H1 (cell line): ENCODE measurements at regions not wholly inside any gene's neighbourhood (a gene's known extent, or its start where the extent isn't known, plus 50 kb on each side); places are given as distances from the start of the nearest gene placed in this dataset.

Source experiments
- CTCF ChIA-PET: fragments of 300-600 bp; sonication (Branson Sonifier 250); formaldehyde crosslinking; loops from one replicate; lab custom pipeline; 2021; ENCODE audit not compliant: partially characterized antibody; lab: Charles Lee
- POLR2A ChIA-PET: fragments of 300-600 bp; sonication (Branson Sonifier 250); formaldehyde crosslinking; loops from one replicate; lab custom pipeline; 2021; ENCODE audit warnings: inconsistent platforms; ENCODE audit not compliant: partially characterized antibody; lab: Charles Lee
- DNase-seq, 2 experiments: peaks; one replicate each; pipeline versions ENCODE4 v3.0.0 to v3.0.0-alpha.2; 2010 to 2022; ENCODE audit warnings: low spot score in 2 of 2, low read depth in 1 of 2, mixed read lengths in 1 of 2
- FAIRE-seq: peaks from 2 replicates; lab custom pipeline; 2011; peaks lifted over from hg19 to GRCh38; lab: Jason Lieb, UNC
- H2AFZ ChIP-seq: 2 replicates; pipeline ENCODE4 v1.8.1; 2012; ENCODE audit warnings: low read length, inconsistent platforms
- H2AK5ac ChIP-seq: 2 replicates; pipeline ENCODE4 v1.6.1; 2013; ENCODE audit warnings: low read depth, low read length
- H2BK120ac ChIP-seq: replicated peaks from 2 replicates; pipeline ENCODE3; 2013; ENCODE audit warnings: low read depth, low read length, inconsistent platforms
- H2BK12ac ChIP-seq: 2 replicates; pipeline ENCODE4 v1.6.1; 2013; ENCODE audit warnings: low read depth, low read length
- H2BK15ac ChIP-seq: 2 replicates; pipeline ENCODE4 v1.6.1; 2013; ENCODE audit warnings: low read length
- H2BK20ac ChIP-seq: 2 replicates; pipeline ENCODE4 v1.6.1; 2013; ENCODE audit warnings: low read length
- H2BK5ac ChIP-seq: 2 replicates; pipeline ENCODE4 v1.6.1; 2013; ENCODE audit warnings: low read depth, low read length
- H3K14ac ChIP-seq: 2 replicates; pipeline ENCODE4 v1.6.1; 2013; ENCODE audit warnings: inconsistent platforms; ENCODE audit not compliant: insufficient read length
- H3K18ac ChIP-seq: 2 replicates; pipeline ENCODE4 v1.6.1; 2013; ENCODE audit warnings: low read length; ENCODE audit errors: extremely low read depth
- H3K23ac ChIP-seq: 2 replicates; pipeline ENCODE4 v1.6.1; 2013; ENCODE audit warnings: inconsistent platforms; ENCODE audit not compliant: insufficient read length
- H3K23me2 ChIP-seq: 2 replicates; pipeline ENCODE4 v1.6.1; 2013; ENCODE audit warnings: low read depth, low read length
- H3K27ac ChIP-seq: 2 replicates; pipeline ENCODE4 v1.6.1; 2011; ENCODE audit warnings: low read depth, low read length, inconsistent platforms
- H3K27me3 ChIP-seq, 4 experiments: replicated peaks in 1 of 4; 1 replicate in 1 of 4; 2 replicates in 3 of 4; pipeline versions ENCODE4 v1.6.1 to v1.8.1; 2011 to 2013; ENCODE audit warnings: low read length in 3 of 4, mild to moderate bottlenecking in 3 of 4, inconsistent platforms in 2 of 4, mixed read lengths in 2 of 4, moderate library complexity in 1 of 4; ENCODE audit not compliant: control insufficient read depth in 3 of 4, insufficient read depth in 3 of 4; ENCODE audit errors: extremely low read depth in 1 of 4
- H3K36me3 ChIP-seq, 4 experiments: 2 replicates each; pipeline versions ENCODE4 v1.6.1 to v1.8.1; 2011 to 2013; ENCODE audit warnings: mild to moderate bottlenecking in 4 of 4, low read length in 3 of 4, moderate library complexity in 2 of 4, control low read depth in 1 of 4, inconsistent platforms in 1 of 4; ENCODE audit not compliant: insufficient read depth in 4 of 4, control insufficient read depth in 2 of 4
- H3K4ac ChIP-seq: replicated peaks from 2 replicates; pipeline ENCODE3; 2013; ENCODE audit warnings: low read length, low read depth, mixed read lengths, inconsistent platforms; ENCODE audit not compliant: insufficient read length
- H3K4me1 ChIP-seq, 4 experiments: replicated peaks in 1 of 4; 1 replicate in 1 of 4; 2 replicates in 3 of 4; pipeline versions ENCODE4 v1.6.1 to v1.8.1; 2011 to 2013; ENCODE audit warnings: low read length in 3 of 4, inconsistent platforms in 2 of 4, mixed read lengths in 1 of 4; ENCODE audit not compliant: insufficient read depth in 4 of 4, control insufficient read depth in 3 of 4
- H3K4me2 ChIP-seq, 2 experiments: 2 replicates each; pipeline versions ENCODE4 v1.6.1 to v1.8.1; 2011 to 2013; ENCODE audit warnings: low read depth in 2 of 2, low read length in 2 of 2, control low read depth in 1 of 2, inconsistent platforms in 1 of 2, mild to moderate bottlenecking in 1 of 2; ENCODE audit not compliant: insufficient read depth in 1 of 2
- H3K4me3 ChIP-seq, 4 experiments: fragments of 200-600, 300-600 bp in 1 of 4; sonication (generic), shearing (Covaris generic), sonication (Bioruptor Twin) in 1 of 4; 2 replicates each; pipeline versions ENCODE4 v1.5.1 to v1.8.1; 2011 to 2016; ENCODE audit warnings: low read length in 4 of 4, low read depth in 3 of 4, control low read depth in 2 of 4, inconsistent platforms in 2 of 4, mild to moderate bottlenecking in 2 of 4, mixed read lengths in 1 of 4, moderate library complexity in 1 of 4; ENCODE audit not compliant: insufficient read depth in 2 of 4; ENCODE audit errors: extremely low read depth in 1 of 4
- H3K56ac ChIP-seq: replicated peaks from 2 replicates; pipeline ENCODE3; 2013; ENCODE audit warnings: low read depth, mild to moderate bottlenecking, mixed read lengths, low read length, inconsistent platforms; ENCODE audit not compliant: insufficient read length
- H3K79me1 ChIP-seq: 2 replicates; pipeline ENCODE4 v1.6.1; 2013; ENCODE audit warnings: low read depth, low read length, control low read depth
- H3K79me2 ChIP-seq, 2 experiments: 2 replicates each; pipeline versions ENCODE4 v1.6.1 to v1.8.1; 2012 to 2013; ENCODE audit warnings: low read length in 2 of 2, mild to moderate bottlenecking in 2 of 2, inconsistent platforms in 1 of 2; ENCODE audit not compliant: insufficient read depth in 2 of 2, control insufficient read depth in 1 of 2
- H3K9ac ChIP-seq, 4 experiments: replicated peaks in 1 of 4; 1 replicate in 1 of 4; 2 replicates in 3 of 4; pipeline versions ENCODE4 v1.6.1 to v1.8.1; 2011 to 2013; ENCODE audit warnings: low read depth in 3 of 4, low read length in 3 of 4, control low read depth in 2 of 4, mild to moderate bottlenecking in 2 of 4, moderate library complexity in 2 of 4, inconsistent platforms in 1 of 4; ENCODE audit errors: extremely low read depth in 1 of 4
- H3K9me3 ChIP-seq, 2 experiments: 2 replicates each; pipeline versions ENCODE4 v1.6.1 to v1.8.1; 2012 to 2013; ENCODE audit warnings: mild to moderate bottlenecking in 2 of 2, moderate library complexity in 2 of 2, control low read depth in 1 of 2, inconsistent platforms in 1 of 2, low read depth in 1 of 2, low read length in 1 of 2, mixed read lengths in 1 of 2; ENCODE audit not compliant: insufficient read depth in 2 of 2
- H4K20me1 ChIP-seq, 2 experiments: replicated peaks in 1 of 2; 2 replicates each; pipeline versions ENCODE3 to v1.8.1; 2011 to 2013; ENCODE audit warnings: inconsistent platforms in 2 of 2, low read length in 2 of 2, mild to moderate bottlenecking in 1 of 2; ENCODE audit not compliant: insufficient read depth in 2 of 2, control insufficient read depth in 1 of 2
- H4K5ac ChIP-seq: 2 replicates; pipeline ENCODE4 v1.6.1; 2013; ENCODE audit warnings: low read length, low read depth, mixed read lengths, inconsistent platforms; ENCODE audit not compliant: insufficient read length
- H4K8ac ChIP-seq: 2 replicates; pipeline ENCODE4 v1.8.0; 2013; ENCODE audit warnings: mild to moderate bottlenecking, moderate library complexity, low read length, inconsistent platforms; ENCODE audit not compliant: insufficient read depth; ENCODE audit errors: extremely low read depth
- H4K91ac ChIP-seq: replicated peaks from 2 replicates; pipeline ENCODE3; 2013; ENCODE audit warnings: low read length, mixed read lengths, inconsistent platforms; ENCODE audit not compliant: insufficient read length
- ASH2L ChIP-seq: fragments of 200-600, 300-600 bp; sonication (generic); IDR thresholded peaks from one replicate; pipeline ENCODE4 v1.7.1; 2017; ENCODE audit warnings: low read length
- BACH1 ChIP-seq: IDR thresholded peaks from 2 replicates; pipeline ENCODE4 v1.6.1; 2012; ENCODE audit warnings: low read length, improper control_type of control experiment
- BCL11A ChIP-seq, 2 experiments: IDR thresholded peaks; one replicate each; pipeline ENCODE4 v1.6.1; 2011; ENCODE audit warnings: low read depth in 2 of 2, low read length in 2 of 2, mild to moderate bottlenecking in 2 of 2
- EGR1 ChIP-seq: IDR thresholded peaks from 2 replicates; pipeline ENCODE4 v1.6.1; 2011; ENCODE audit warnings: low read depth, low read length, borderline replicate concordance
- NANOG ChIP-seq: IDR thresholded peaks from 2 replicates; pipeline ENCODE4 v1.6.1; 2011; ENCODE audit warnings: low read length, low read depth, mild to moderate bottlenecking, inconsistent platforms; ENCODE audit not compliant: insufficient read depth, poor library complexity, severe bottlenecking
- SP4 ChIP-seq: IDR thresholded peaks from 2 replicates; pipeline ENCODE4 v1.6.1; 2012; ENCODE audit warnings: low read length, inconsistent platforms
- TAF1 ChIP-seq: IDR thresholded peaks from 2 replicates; pipeline ENCODE4 v1.6.1; 2011; ENCODE audit warnings: mild to moderate bottlenecking, low read depth, low read length

GRCh38 chrX:13158911-13159310 is 114.5 kb upstream of the FAM9C start:
- H3K27ac ChIP-seq, result no peak overlapping the region
- H3K23me2 ChIP-seq, result no peaks in the 10 kb centered on the region
- no peak overlapping the region for H2BK120ac ChIP-seq
- no peak overlapping the region for H3K4ac ChIP-seq
- H3K79me1 ChIP-seq, result no peaks in the 10 kb centered on the region
- H3K4me1 ChIP-seq, result no peaks in the 10 kb centered on the region; a peak in 1 of 7 replicates
- H2BK20ac ChIP-seq, result no peak overlapping the region
- no peak overlapping the region for H3K4me2 ChIP-seq
- no peak overlapping the region for H2AFZ ChIP-seq
- H3K18ac ChIP-seq, result no peak overlapping the region
- no peak overlapping the region for H3K9ac ChIP-seq
- H4K20me1 ChIP-seq, result no peaks in the 10 kb centered on the region
- no peak overlapping the region for H4K5ac ChIP-seq
- H2BK5ac ChIP-seq, result no peak overlapping the region
- peaks cover 0 to under 1% (median 0%) of the 10 kb centered on the region in 4 experiments; a peak in 1 of 8 replicates for H3K36me3 ChIP-seq
- H3K23ac ChIP-seq, result no peak overlapping the region
- no peak overlapping the region for H3K14ac ChIP-seq
- H3K9me3 ChIP-seq, result 0 out of 4 replicates have a peak, but pooled peaks cover 5 to 7% of the 10 kb centered on the region in 2 experiments
- H2BK12ac ChIP-seq, result no peak overlapping the region
- no peaks in the 10 kb centered on the region for H3K79me2 ChIP-seq
- H2BK15ac ChIP-seq, result no peak overlapping the region
- H3K27me3 ChIP-seq, result peaks cover 0 to 4% (median 1%) of the 10 kb centered on the region in 4 experiments; a peak in 3 of 7 replicates
- POLR2A ChIA-PET, result no interaction called here
- no peak overlapping the region for H4K91ac ChIP-seq
- FAIRE-seq (no peak), DNase-seq (no peak)
- no peak overlapping the region for H3K56ac ChIP-seq
- H3K4me3 ChIP-seq, result no peak overlapping the region
- CTCF ChIA-PET, result no interaction called here
- no peak overlapping the region for H2AK5ac ChIP-seq
- H4K8ac ChIP-seq, result no peak overlapping the region
- TF ChIP-seq SP4, result no peak
- no peak for TF ChIP-seq EGR1
- TF ChIP-seq TAF1, result no peak
- TF ChIP-seq NANOG, result no peak
- TF ChIP-seq ASH2L, result no peak
- no peak for TF ChIP-seq BACH1
- no peak for TF ChIP-seq BCL11A (IDR thresholded peaks at IDR 0.05; ENCODE audit: low read depth in 2 of 2, low read length in 2 of 2)
